ENCODE measurements at regions not wholly inside any gene's neighbourhood (a gene's known extent, or its start where the extent isn't known, plus 50 kb on each side); places are given as distances from the start of the nearest gene placed in this dataset.
"Not testable (repeated sequence)": the region's sequence is repeated elsewhere in the genome, so short reads cannot be mapped to it uniquely, and the experiment has no call there.

DNA sequence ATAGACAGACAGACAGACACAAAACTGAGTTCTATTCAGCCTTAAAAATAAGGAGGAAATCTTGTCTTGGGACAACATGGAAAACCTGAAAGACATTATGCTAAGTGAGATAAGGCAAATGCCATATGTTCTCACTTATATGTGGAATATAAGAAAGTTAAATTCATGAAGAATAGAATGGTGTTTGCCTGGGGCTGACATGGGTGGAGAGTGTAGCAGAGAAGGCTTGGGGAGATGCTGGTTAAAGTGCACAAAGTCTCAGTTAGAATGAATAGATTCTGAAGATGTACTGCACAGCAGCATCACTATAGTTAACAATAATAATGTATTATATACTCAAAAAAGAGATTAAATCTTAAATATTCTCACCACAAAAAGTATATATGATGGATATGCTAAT lies 355.5 kb downstream of the LRRIQ3 start:
- Histone ChIP-seq H3K79me2 (ENCODE audit: insufficient read depth) (no peaks in the 10 kb centered on the region), H2AFZ (no peak overlapping the region), H3K9ac (no peak overlapping the region), H3K27ac (no peak overlapping the region), H3K9me2 (ENCODE audit: insufficient read depth) (no peaks in the 10 kb centered on the region), H3F3A (ENCODE audit: insufficient read depth) (no peaks in the 10 kb centered on the region), H3K36me3 (ENCODE audit: low read depth) (no peaks in the 10 kb centered on the region), H3K4me2 (ENCODE audit: unreplicated experiment) (no peak overlapping the region), H3K9me3 (ENCODE audit: low read depth) (no peaks in the 10 kb centered on the region), H3K4me3 (no peak overlapping the region), H3K4me1 (ENCODE audit: insufficient read depth) (no peaks in the 10 kb centered on the region), H4K20me1 (ENCODE audit: insufficient read depth) (no peaks in the 10 kb centered on the region), H3K27me3 (replicated peaks; ENCODE audit: insufficient read depth) (no peaks in the 10 kb centered on the region)
- no peak for DNase-seq
- TF ChIP-seq EZH2phosphoT487 (IDR thresholded peaks at IDR 0.05; ENCODE audit: insufficient read depth, low read depth) (no peak), EZH2 (IDR thresholded peaks at IDR 0.05; ENCODE audit: insufficient read depth, poor library complexity, severe bottlenecking) (no peak)
- in situ Hi-C loops (cut with MboI): no loop called here

DNA sequence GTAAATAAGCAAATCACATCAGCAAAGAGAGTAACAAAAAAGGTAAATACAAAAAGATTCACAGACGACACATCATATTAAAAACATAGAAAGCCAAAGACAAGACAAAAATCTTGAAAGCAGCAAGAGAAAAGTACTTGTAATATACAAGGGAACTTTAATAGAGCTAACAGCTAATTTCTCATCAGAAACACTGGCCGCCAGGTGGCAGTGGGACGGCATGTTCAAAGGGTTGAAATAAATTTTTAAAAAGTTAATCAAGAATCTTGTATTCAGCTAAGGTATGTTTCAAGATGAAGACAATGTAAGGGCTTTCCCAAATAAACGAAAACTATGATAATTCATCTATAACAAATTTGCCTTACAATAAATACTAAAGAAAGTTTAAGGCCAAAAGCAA lies 358.1 kb downstream of the LRRIQ3 start:
- H3K4me2 ChIP-seq (ENCODE audit: unreplicated experiment): no peak overlapping the region
- H3K4me1 ChIP-seq (ENCODE audit: insufficient read depth): no peaks in the 10 kb centered on the region
- no peaks in the 10 kb centered on the region for H3K9me3 ChIP-seq (ENCODE audit: low read depth)
- no peaks in the 10 kb centered on the region for H3K36me3 ChIP-seq (ENCODE audit: low read depth)
- 7 to 15% methylated on average over 4 of the region's 4 CpGs for WGBS, 2 experiments (ENCODE audit: low coverage in 1 of 2, low lambda C conversion rate in 2 of 2, missing lambda C conversion rate in 2 of 2)
- TF ChIP-seq EZH2 (IDR thresholded peaks at IDR 0.05; ENCODE audit: insufficient read depth, poor library complexity, severe bottlenecking): no peak
- no peak for TF ChIP-seq EZH2phosphoT487 (IDR thresholded peaks at IDR 0.05; ENCODE audit: insufficient read depth, low read depth)
- no peaks in the 10 kb centered on the region for H3K9me2 ChIP-seq (ENCODE audit: insufficient read depth)
- H3K27ac ChIP-seq: no peak overlapping the region
- no peaks in the 10 kb centered on the region for H3K79me2 ChIP-seq (ENCODE audit: insufficient read depth)
- H3K9ac ChIP-seq: no peak overlapping the region
- no peaks in the 10 kb centered on the region for H4K20me1 ChIP-seq (ENCODE audit: insufficient read depth)
- peak; percentile 3 for DNase-seq
- H2AFZ ChIP-seq: no peak overlapping the region
- H3F3A ChIP-seq (ENCODE audit: insufficient read depth): no peaks in the 10 kb centered on the region
- no peaks in the 10 kb centered on the region for H3K27me3 ChIP-seq (replicated peaks; ENCODE audit: insufficient read depth)
- H3K4me3 ChIP-seq: no peak overlapping the region
- in situ Hi-C loops (cut with MboI): no loop called here

DNA sequence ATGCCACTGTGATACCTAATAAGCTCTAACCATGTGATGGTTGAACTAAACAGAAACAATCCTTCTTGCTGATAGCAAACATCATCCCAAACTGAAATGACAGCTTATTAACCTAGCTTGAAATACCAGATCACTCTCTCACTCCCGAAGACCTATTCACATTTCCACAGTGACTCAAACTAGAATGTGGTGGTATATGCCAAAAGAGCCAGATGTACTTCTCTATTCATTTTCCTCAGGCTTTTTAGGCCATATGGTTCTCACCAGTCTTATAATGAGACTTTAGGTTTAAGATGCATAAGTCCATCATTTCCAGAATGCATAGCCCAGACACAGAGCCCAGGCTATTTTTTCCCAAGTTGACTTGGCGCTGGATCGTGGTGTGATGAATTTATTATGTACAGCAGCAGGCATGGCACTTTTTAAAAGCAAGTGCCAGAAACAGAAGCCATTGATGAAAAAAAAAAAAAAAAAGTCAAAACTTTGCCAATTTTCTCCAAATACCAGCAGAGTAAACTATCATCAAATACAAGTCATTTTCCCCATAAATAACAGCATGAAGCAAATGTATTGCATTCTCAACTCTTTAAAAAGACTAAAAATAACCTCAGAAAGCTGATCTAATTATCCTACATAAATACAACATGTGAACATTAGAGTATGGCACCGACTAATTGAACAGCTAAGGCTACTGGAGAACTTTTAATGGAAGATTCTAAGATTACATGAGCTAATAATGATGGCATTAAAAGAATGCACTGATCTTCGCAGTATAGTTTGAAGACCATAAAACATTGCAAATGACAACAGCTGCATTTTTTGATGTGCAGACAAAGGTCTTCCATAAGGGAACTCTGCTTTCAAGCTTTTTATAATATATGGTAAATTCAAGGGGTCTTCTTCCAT lies 365.4 kb downstream of the LRRIQ3 start:
- Histone ChIP-seq H3K36me3 (ENCODE audit: low read depth) (no peaks in the 10 kb centered on the region), H3K9me3 (ENCODE audit: low read depth) (no peaks in the 10 kb centered on the region), H3K4me2 (ENCODE audit: unreplicated experiment) (no peak overlapping the region), H3K9me2 (ENCODE audit: insufficient read depth) (no peaks in the 10 kb centered on the region), H3K9ac (no peak overlapping the region), H3K27me3 (replicated peaks; ENCODE audit: insufficient read depth) (no peaks in the 10 kb centered on the region), H3K79me2 (ENCODE audit: insufficient read depth) (no peaks in the 10 kb centered on the region), H2AFZ (no peak overlapping the region), H3K4me1 (ENCODE audit: insufficient read depth) (no peaks in the 10 kb centered on the region), H3F3A (ENCODE audit: insufficient read depth) (no peaks in the 10 kb centered on the region), H3K27ac (no peak overlapping the region), H4K20me1 (ENCODE audit: insufficient read depth) (no peaks in the 10 kb centered on the region), H3K4me3 (no peak overlapping the region)
- no peak for DNase-seq
- TF ChIP-seq EZH2 (IDR thresholded peaks at IDR 0.05; ENCODE audit: insufficient read depth, poor library complexity, severe bottlenecking): no peak
- TF ChIP-seq EZH2phosphoT487 (IDR thresholded peaks at IDR 0.05; ENCODE audit: insufficient read depth, low read depth): no peak
- in situ Hi-C loops (cut with MboI): no loop called here
- WGBS, 2 experiments (ENCODE audit: low coverage in 1 of 2, low lambda C conversion rate in 2 of 2, missing lambda C conversion rate in 2 of 2): 4% methylated on average over 5 of the region's 5 CpGs

DNA sequence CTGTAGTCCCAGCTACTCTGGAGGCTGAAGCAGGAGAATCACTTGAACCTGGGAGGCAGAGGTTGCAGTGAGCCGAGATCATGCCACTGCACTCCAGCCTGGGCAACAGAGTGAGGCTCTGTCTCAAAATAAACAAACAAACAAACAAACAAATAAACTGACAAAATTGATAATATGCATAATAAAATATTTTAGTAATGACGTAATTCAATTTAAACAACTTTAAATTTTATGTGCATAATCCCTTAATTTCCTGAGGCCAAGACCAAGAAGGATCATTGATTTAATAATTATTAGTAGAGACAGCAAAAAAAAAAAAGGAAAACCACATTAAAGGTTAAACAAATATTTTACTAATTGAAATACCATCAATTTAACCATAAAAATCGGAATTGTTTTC lies 370.7 kb downstream of the LRRIQ3 start:
- in situ Hi-C loops (cut with MboI); H3K4me2 ChIP-seq (ENCODE audit: unreplicated experiment); H3K36me3 ChIP-seq (ENCODE audit: low read depth); DNase-seq; H3F3A ChIP-seq (ENCODE audit: insufficient read depth); H3K27ac ChIP-seq; H3K4me1 ChIP-seq (ENCODE audit: insufficient read depth); H3K9ac ChIP-seq; H3K27me3 ChIP-seq (replicated peaks; ENCODE audit: insufficient read depth); H2AFZ ChIP-seq; H3K79me2 ChIP-seq (ENCODE audit: insufficient read depth); H3K9me3 ChIP-seq (ENCODE audit: low read depth); H3K9me2 ChIP-seq (ENCODE audit: insufficient read depth); H3K4me3 ChIP-seq; H4K20me1 ChIP-seq (ENCODE audit: insufficient read depth): not testable (repeated sequence)
- WGBS, 2 experiments (ENCODE audit: low coverage in 1 of 2, low lambda C conversion rate in 2 of 2, missing lambda C conversion rate in 2 of 2): 26 to 32% methylated on average over 3 of the region's 3 CpGs

DNA sequence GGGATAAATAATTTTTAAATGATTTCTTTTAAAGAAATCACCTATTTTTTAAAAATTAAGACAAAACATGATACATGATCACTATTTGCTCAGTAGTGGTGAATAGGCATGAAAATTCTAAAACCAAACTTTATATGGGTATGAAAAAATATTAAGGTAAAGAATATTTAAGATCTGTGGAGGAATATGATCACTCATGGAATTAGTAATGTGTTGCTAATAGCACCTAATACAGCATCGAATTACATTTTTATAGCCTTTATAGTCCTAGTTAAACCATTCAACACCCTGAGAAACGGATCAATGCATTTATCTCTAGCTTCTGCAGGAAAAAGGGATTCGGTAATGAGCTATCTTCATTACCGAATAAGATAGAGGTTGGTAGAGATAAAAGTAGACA lies 373.9 kb downstream of the LRRIQ3 start:
- Histone ChIP-seq H3K36me3 (ENCODE audit: low read depth) (no peaks in the 10 kb centered on the region), H3K79me2 (ENCODE audit: insufficient read depth) (no peaks in the 10 kb centered on the region), H3F3A (ENCODE audit: insufficient read depth) (no peaks in the 10 kb centered on the region), H2AFZ (no peak overlapping the region), H3K4me1 (ENCODE audit: insufficient read depth) (no peaks in the 10 kb centered on the region), H4K20me1 (ENCODE audit: insufficient read depth) (no peaks in the 10 kb centered on the region), H3K27me3 (replicated peaks; ENCODE audit: insufficient read depth) (no peaks in the 10 kb centered on the region), H3K9me2 (ENCODE audit: insufficient read depth) (no peaks in the 10 kb centered on the region), H3K9me3 (ENCODE audit: low read depth) (no peaks in the 10 kb centered on the region), H3K27ac (no peak overlapping the region), H3K4me2 (ENCODE audit: unreplicated experiment) (no peak overlapping the region), H3K9ac (no peak overlapping the region), H3K4me3 (no peak overlapping the region)
- DNase-seq: no peak
- WGBS, 2 experiments (ENCODE audit: low coverage in 1 of 2, low lambda C conversion rate in 2 of 2, missing lambda C conversion rate in 2 of 2): 16 to 23% methylated on average over 4 of the region's 4 CpGs
- in situ Hi-C loops (cut with MboI): no loop called here
- TF ChIP-seq EZH2phosphoT487 (IDR thresholded peaks at IDR 0.05; ENCODE audit: insufficient read depth, low read depth) (no peak), EZH2 (IDR thresholded peaks at IDR 0.05; ENCODE audit: insufficient read depth, poor library complexity, severe bottlenecking) (no peak)
